IMR-90 (cell line): ENCODE measurements at regions not wholly inside any gene's neighbourhood (a gene's known extent, or its start where the extent isn't known, plus 50 kb on each side); places are given as distances from the start of the nearest gene placed in this dataset.

Experiments
- ATAC-seq: fragments of 200-7000 bp; cut with Tn5 transposase; 2 replicates; pipeline ENCODE4 v1.9.1; 2020; ENCODE audit warnings: low read depth, mild to moderate bottlenecking, moderate library complexity
- BruUV-seq: library from RNA; stranded (reverse); fragments of 400-500 nt; replicated peaks from 2 replicates; lab custom pipeline; 2021; lab: Mats Ljungman, UMichigan
- CTCF ChIA-PET: fragments of 300-600 bp; formaldehyde crosslinking; extraction: SDS; loops from one replicate; lab custom pipeline; 2021; ENCODE audit warnings: antibody characterized with exemption; lab: Yijun Ruan, JAX
- POLR2A ChIA-PET: fragments of 300-600 bp; sonication (Branson Sonifier 250); formaldehyde crosslinking; loops from one replicate; lab custom pipeline; 2022; ENCODE audit warnings: antibody characterized with exemption; ENCODE audit not compliant: unreplicated experiment; lab: Charles Lee
- DNase-seq: peaks from one replicate; pipeline ENCODE4 v3.0.0; 2013
- H2AFZ ChIP-seq: replicated peaks from 2 replicates; pipeline ENCODE3; 2013; ENCODE audit warnings: low read length, mild to moderate bottlenecking; ENCODE audit not compliant: poor library complexity
- H2AK5ac ChIP-seq: 2 replicates; pipeline ENCODE4 v1.6.1; 2013; ENCODE audit warnings: low read depth, low read length, inconsistent platforms
- H2AK9ac ChIP-seq: replicated peaks from 2 replicates; pipeline ENCODE3; 2013; ENCODE audit warnings: mild to moderate bottlenecking, low read depth, low read length, moderate library complexity; ENCODE audit not compliant: poor library complexity
- H2BK120ac ChIP-seq: 2 replicates; pipeline ENCODE4 v1.6.1; 2013; ENCODE audit warnings: low read depth, low read length, inconsistent platforms
- H2BK15ac ChIP-seq: 3 replicates; pipeline ENCODE4 v1.6.1; 2013; ENCODE audit warnings: low read depth, low read length, inconsistent platforms
- H2BK20ac ChIP-seq: 2 replicates; pipeline ENCODE4 v1.6.1; 2013; ENCODE audit warnings: low read depth, mild to moderate bottlenecking, inconsistent platforms, low read length, moderate library complexity
- H2BK5ac ChIP-seq: 2 replicates; pipeline ENCODE4 v1.6.1; 2013; ENCODE audit warnings: mild to moderate bottlenecking, low read depth, low read length, inconsistent platforms; ENCODE audit not compliant: poor library complexity, severe bottlenecking
- H3K14ac ChIP-seq: replicated peaks from 2 replicates; pipeline ENCODE4 v1.6.1; 2013; ENCODE audit warnings: low read depth, low read length, inconsistent platforms
- H3K18ac ChIP-seq: 2 replicates; pipeline ENCODE4 v1.6.1; 2013; ENCODE audit warnings: low read depth, low read length, control low read depth
- H3K23ac ChIP-seq: 2 replicates; pipeline ENCODE4 v1.6.1; 2013; ENCODE audit warnings: low read depth, low read length, inconsistent platforms
- H3K27ac ChIP-seq: 2 replicates; pipeline ENCODE4 v1.5.1; 2013; ENCODE audit warnings: mild to moderate bottlenecking, control low read depth, low read length; ENCODE audit not compliant: insufficient read depth
- H3K27me3 ChIP-seq: 2 replicates; pipeline ENCODE4 v1.6.1; 2013; ENCODE audit warnings: low read length; ENCODE audit not compliant: control insufficient read depth, insufficient read depth
- H3K36me3 ChIP-seq: 2 replicates; pipeline ENCODE4 v1.6.1; 2013; ENCODE audit warnings: low read length, mixed read lengths; ENCODE audit not compliant: control insufficient read depth, insufficient read depth
- H3K4ac ChIP-seq: 2 replicates; pipeline ENCODE4 v1.6.1; 2013; ENCODE audit warnings: low read depth, low read length, inconsistent platforms
- H3K4me1 ChIP-seq: 2 replicates; pipeline ENCODE4 v1.6.1; 2013; ENCODE audit warnings: low read length, mixed read lengths; ENCODE audit not compliant: control insufficient read depth, insufficient read depth
- H3K4me2 ChIP-seq: 2 replicates; pipeline ENCODE4 v1.6.1; 2013; ENCODE audit warnings: low read depth, mild to moderate bottlenecking, control low read depth, low read length, moderate library complexity
- H3K4me3 ChIP-seq: 2 replicates; pipeline ENCODE4 v1.5.1; 2013; ENCODE audit warnings: low read depth, mild to moderate bottlenecking, control low read depth, low read length, moderate library complexity; ENCODE audit not compliant: insufficient read depth
- H3K56ac ChIP-seq: 2 replicates; pipeline ENCODE4 v1.6.1; 2013; ENCODE audit warnings: low read length, inconsistent platforms; ENCODE audit not compliant: insufficient read depth; ENCODE audit errors: extremely low read depth
- H3K79me1 ChIP-seq, 2 experiments: 2 replicates each; pipeline ENCODE4 v1.6.1; 2013; ENCODE audit warnings: low read length in 2 of 2, inconsistent platforms in 1 of 2, low read depth in 1 of 2
- H3K9ac ChIP-seq: 2 replicates; pipeline ENCODE4 v1.6.1; 2013; ENCODE audit warnings: low read depth, low read length, control low read depth
- H3K9me1 ChIP-seq: 2 replicates; pipeline ENCODE4 v1.6.1; 2013; ENCODE audit warnings: low read length, inconsistent platforms; ENCODE audit not compliant: insufficient read depth
- H3K9me3 ChIP-seq: 2 replicates; pipeline ENCODE4 v1.6.1; 2013; ENCODE audit warnings: low read length; ENCODE audit not compliant: control insufficient read depth, insufficient read depth
- H4K20me1 ChIP-seq: 2 replicates; pipeline ENCODE4 v1.6.1; 2013; ENCODE audit warnings: low read length, inconsistent platforms; ENCODE audit not compliant: insufficient read depth
- H4K5ac ChIP-seq: 2 replicates; pipeline ENCODE4 v1.6.1; 2013; ENCODE audit warnings: mild to moderate bottlenecking, low read depth, low read length, control low read depth
- H4K8ac ChIP-seq, 2 experiments: 2 replicates each; pipeline ENCODE4 v1.6.1; 2013; ENCODE audit warnings: low read depth in 2 of 2, low read length in 2 of 2, control low read depth in 1 of 2, inconsistent platforms in 1 of 2
- H4K91ac ChIP-seq: 2 replicates; pipeline ENCODE4 v1.6.1; 2013; ENCODE audit warnings: low read depth, low read length, inconsistent platforms; ENCODE audit not compliant: insufficient read depth
- BHLHE40 ChIP-seq: fragments of 150-350 bp; IDR thresholded peaks from 2 replicates; pipeline ENCODE4 v1.6.1; 2016; ENCODE audit warnings: mild to moderate bottlenecking, low read depth, low read length
- CEBPB ChIP-seq: IDR thresholded peaks from 2 replicates; pipeline ENCODE4 v1.6.1; 2012; ENCODE audit warnings: low read depth, low read length, improper control_type of control experiment
- CHD1 ChIP-seq: IDR thresholded peaks from 2 replicates; pipeline ENCODE4 v1.6.1; 2012; ENCODE audit warnings: low read depth, low read length, improper control_type of control experiment
- FOS ChIP-seq: fragments of 150-350 bp; IDR thresholded peaks from 2 replicates; pipeline ENCODE4 v1.6.1; 2016; ENCODE audit warnings: low read depth, low read length
- MAFK ChIP-seq: IDR thresholded peaks from 2 replicates; pipeline ENCODE4 v1.6.1; 2012; ENCODE audit warnings: low read depth, low read length, improper control_type of control experiment
- MAZ ChIP-seq: IDR thresholded peaks from 2 replicates; pipeline ENCODE4 v1.6.1; 2012; ENCODE audit warnings: low read depth, mild to moderate bottlenecking, low read length, improper control_type of control experiment, moderate library complexity, borderline replicate concordance
- NFE2L2 ChIP-seq: fragments of 150-350 bp; IDR thresholded peaks from 2 replicates; pipeline ENCODE4 v1.6.1; 2016; ENCODE audit warnings: low read depth, mild to moderate bottlenecking, low read length
- RAD21 ChIP-seq: IDR thresholded peaks from 2 replicates; pipeline ENCODE4 v1.6.1; 2012; ENCODE audit warnings: low read length, improper control_type of control experiment
- WGBS, 2 experiments: methylation state at CpG; one replicate each; pipeline versions ENCODE4 v1.1.5 to v1.1.7; 2013; ENCODE audit warnings: missing lambda C conversion rate in 2 of 2; ENCODE audit not compliant: insufficient read length in 1 of 2; ENCODE audit errors: extremely low coverage in 2 of 2; 5-methylcytosine and 5-hydroxymethylcytosine counted together
- dilution Hi-C: fragments of 300-500 bp; cut with HindIII; formaldehyde crosslinking; loops from one replicate; pipeline ENCODE4 v1.14.3; 2018; ENCODE audit warnings: low sequenced_read_pairs; ENCODE audit not compliant: unreplicated experiment
- in situ Hi-C: fragments of 300-500 bp; cut with MboI; formaldehyde crosslinking; loops from 3 replicates; pipeline ENCODE4 v1.14.3; 2019; ENCODE audit warnings: low sequenced_read_pairs, inconsistent platforms, mixed read lengths
- intact Hi-C: fragments of 100-400 bp; cut with micrococcal nuclease; formaldehyde crosslinking; loops from 2 replicates; pipeline ENCODE4 v1.10.0; 2022
- TF ChIP-seq, protein P1 (sequence below): fragments of 150-350 bp; IDR thresholded peaks from 2 replicates; pipeline ENCODE4 v1.6.1; 2017; ENCODE audit warnings: mild to moderate bottlenecking, antibody characterized with exemption, low read length, low read depth
- TF ChIP-seq, protein P2 (sequence below): conservative IDR thresholded peaks from 2 replicates; pipeline ENCODE4 v1.5.1; 2012; ENCODE audit warnings: mild to moderate bottlenecking, low read depth, low read length, improper control_type of control experiment

DNA sequence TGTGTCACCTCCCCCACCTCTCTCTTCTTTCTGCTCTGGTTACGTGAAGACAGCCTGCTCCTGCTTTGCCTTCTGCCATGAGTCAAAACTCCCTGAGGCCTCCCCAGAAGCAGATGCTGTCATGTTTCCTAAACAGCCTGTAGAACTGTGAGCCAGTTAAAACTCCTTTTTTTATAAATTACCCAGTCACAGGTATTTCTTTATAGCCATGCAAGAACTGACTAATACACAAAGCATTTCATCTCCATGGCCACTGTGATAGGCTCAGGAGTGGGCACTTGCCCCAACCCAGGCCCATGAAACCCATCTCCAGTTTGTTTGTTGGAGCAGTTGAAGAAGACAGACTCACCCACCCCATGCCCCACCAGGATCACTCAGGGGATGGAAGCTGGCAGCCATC lies 253.3 kb upstream of the ISX start:
- Histone ChIP-seq H2BK5ac (no peak overlapping the region), H4K20me1 (no peaks in the 10 kb centered on the region), H3K79me1 (no peaks in the 10 kb centered on the region), H3K27me3 (no peaks in the 10 kb centered on the region), H3K27ac (no peak overlapping the region), H3K9me1 (no peaks in the 10 kb centered on the region), H3K4ac (no peak overlapping the region), H2BK120ac (no peak overlapping the region), H3K4me2 (no peak overlapping the region), H3K4me1 (no peaks in the 10 kb centered on the region), H4K91ac (no peak overlapping the region), H4K5ac (no peak overlapping the region), H3K36me3 (no peaks in the 10 kb centered on the region), H3K23ac (no peak overlapping the region), H4K8ac (no peak overlapping the region), H2BK15ac (no peak overlapping the region), H3K4me3 (no peak overlapping the region), H3K14ac (no peak overlapping the region), H3K9ac (no peak overlapping the region), H2AK9ac (no peak overlapping the region), H2BK20ac (no peak overlapping the region), H2AFZ (no peak overlapping the region), H3K18ac (no peak overlapping the region), H3K9me3 (peaks cover 15% of the 10 kb centered on the region), H3K56ac (no peak overlapping the region), H2AK5ac (no peak overlapping the region)
- WGBS, 2 experiments: 43% methylated on average over 1 of the region's 1 CpG; no CpG with 5 or more reads in 1 of the 2 experiments
- POLR2A ChIA-PET: no interaction called here
- BruUV-seq: no TSS peak
- in situ Hi-C loops (no loop called here), dilution Hi-C loops (no loop called here), intact Hi-C loops (no loop called here)
- CTCF ChIA-PET: no interaction called here
- no peak for ATAC-seq
- TF ChIP-seq FOS (no peak), CEBPB (no peak), NFE2L2 (no peak), RAD21 (no peak), CHD1 (no peak), MAFK (no peak), BHLHE40 (no peak), MAZ (no peak)
- TF ChIP-seq, protein P1, sequence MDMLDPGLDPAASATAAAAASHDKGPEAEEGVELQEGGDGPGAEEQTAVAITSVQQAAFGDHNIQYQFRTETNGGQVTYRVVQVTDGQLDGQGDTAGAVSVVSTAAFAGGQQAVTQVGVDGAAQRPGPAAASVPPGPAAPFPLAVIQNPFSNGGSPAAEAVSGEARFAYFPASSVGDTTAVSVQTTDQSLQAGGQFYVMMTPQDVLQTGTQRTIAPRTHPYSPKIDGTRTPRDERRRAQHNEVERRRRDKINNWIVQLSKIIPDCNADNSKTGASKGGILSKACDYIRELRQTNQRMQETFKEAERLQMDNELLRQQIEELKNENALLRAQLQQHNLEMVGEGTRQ: no peak
- TF ChIP-seq, protein P2, sequence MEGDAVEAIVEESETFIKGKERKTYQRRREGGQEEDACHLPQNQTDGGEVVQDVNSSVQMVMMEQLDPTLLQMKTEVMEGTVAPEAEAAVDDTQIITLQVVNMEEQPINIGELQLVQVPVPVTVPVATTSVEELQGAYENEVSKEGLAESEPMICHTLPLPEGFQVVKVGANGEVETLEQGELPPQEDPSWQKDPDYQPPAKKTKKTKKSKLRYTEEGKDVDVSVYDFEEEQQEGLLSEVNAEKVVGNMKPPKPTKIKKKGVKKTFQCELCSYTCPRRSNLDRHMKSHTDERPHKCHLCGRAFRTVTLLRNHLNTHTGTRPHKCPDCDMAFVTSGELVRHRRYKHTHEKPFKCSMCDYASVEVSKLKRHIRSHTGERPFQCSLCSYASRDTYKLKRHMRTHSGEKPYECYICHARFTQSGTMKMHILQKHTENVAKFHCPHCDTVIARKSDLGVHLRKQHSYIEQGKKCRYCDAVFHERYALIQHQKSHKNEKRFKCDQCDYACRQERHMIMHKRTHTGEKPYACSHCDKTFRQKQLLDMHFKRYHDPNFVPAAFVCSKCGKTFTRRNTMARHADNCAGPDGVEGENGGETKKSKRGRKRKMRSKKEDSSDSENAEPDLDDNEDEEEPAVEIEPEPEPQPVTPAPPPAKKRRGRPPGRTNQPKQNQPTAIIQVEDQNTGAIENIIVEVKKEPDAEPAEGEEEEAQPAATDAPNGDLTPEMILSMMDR: no peak
- DNase-seq: no peak
